ENCODE measurements at regions not wholly inside any gene's neighbourhood (a gene's known extent, or its start where the extent isn't known, plus 50 kb on each side); places are given as distances from the start of the nearest gene placed in this dataset.

DNA sequence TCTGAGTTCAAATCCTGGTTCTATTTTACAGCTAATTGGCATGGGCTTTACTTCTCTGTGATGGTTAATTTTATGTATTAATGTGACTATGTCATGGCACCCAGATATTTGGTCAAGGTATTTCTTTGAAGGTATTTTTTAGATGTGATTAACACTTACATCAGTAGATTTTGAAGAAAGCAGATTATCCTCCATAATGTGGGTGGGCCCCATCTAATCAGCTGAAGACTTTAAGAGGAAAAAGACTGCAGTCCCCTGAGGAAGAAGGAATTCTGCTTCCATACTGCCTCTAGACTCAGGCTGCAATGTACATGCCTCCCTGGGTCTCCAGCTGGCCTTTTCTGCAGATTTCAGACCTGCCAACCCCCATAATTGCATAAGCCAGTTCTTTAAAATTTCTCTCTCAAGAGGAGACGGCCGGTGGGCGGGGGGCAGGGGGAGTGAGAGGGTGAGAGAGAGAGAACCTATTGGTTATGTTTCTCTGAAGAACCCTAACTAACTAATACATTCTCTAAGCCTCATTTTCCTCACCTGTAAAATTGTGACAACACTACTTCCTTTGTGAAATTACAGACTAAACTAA lies 338.2 kb upstream of the PRDM1 start:
- H3K27ac ChIP-seq (ENCODE audit: low read depth, low read length): no peak overlapping the region
- H3K27me3 ChIP-seq (ENCODE audit: insufficient read depth, low read length): no peaks in the 10 kb centered on the region
- no peaks in the 10 kb centered on the region for H3K79me2 ChIP-seq (ENCODE audit: control insufficient read depth, insufficient read depth, low read length, unreplicated experiment)

DNA sequence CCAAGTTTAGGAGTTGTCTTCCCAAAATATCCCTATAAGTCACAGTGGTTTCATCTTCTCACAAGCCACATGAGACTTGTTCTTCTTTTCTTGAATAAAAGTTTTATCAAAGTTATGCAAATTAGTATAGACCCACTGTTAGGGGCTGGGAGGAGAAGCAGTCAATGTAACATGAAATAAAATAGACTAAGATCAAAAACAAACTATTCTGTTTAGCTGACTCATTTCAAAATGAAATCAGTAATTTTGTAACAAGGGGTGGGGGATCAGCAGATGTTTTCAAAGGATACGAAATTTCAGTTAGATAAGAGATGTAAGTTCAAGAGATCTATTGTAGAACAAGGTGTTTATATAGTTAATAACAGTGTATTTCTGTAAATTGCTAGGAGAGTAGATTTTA lies 339.6 kb upstream of the PRDM1 start:
- no peaks in the 10 kb centered on the region for H3K79me2 ChIP-seq (ENCODE audit: control insufficient read depth, insufficient read depth, low read length, unreplicated experiment)
- H3K27me3 ChIP-seq (ENCODE audit: insufficient read depth, low read length): no peaks in the 10 kb centered on the region; the same call in 1 of the 2 replicates
- no peak overlapping the region for H3K27ac ChIP-seq (ENCODE audit: low read depth, low read length)
- H3K4me3 ChIP-seq (ENCODE audit: low read depth, low read length): no peak overlapping the region
- H3K36me3 ChIP-seq (ENCODE audit: insufficient read depth, low read length): no peaks in the 10 kb centered on the region
- no peak overlapping the region for H2AFZ ChIP-seq (ENCODE audit: low read length, unreplicated experiment)
- no peaks in the 10 kb centered on the region for H3K4me1 ChIP-seq (ENCODE audit: control insufficient read depth, insufficient read depth, low read length, unreplicated experiment)

More for the DNA sequence above, 338.2 kb upstream of the PRDM1 start:
- H3K36me3 ChIP-seq (ENCODE audit: insufficient read depth, low read length): no peaks in the 10 kb centered on the region
- H3K4me1 ChIP-seq (ENCODE audit: control insufficient read depth, insufficient read depth, low read length, unreplicated experiment): no peaks in the 10 kb centered on the region
- no peak overlapping the region for H2AFZ ChIP-seq (ENCODE audit: low read length, unreplicated experiment)
- H3K4me3 ChIP-seq (ENCODE audit: low read depth, low read length): no peak overlapping the region

DNA sequence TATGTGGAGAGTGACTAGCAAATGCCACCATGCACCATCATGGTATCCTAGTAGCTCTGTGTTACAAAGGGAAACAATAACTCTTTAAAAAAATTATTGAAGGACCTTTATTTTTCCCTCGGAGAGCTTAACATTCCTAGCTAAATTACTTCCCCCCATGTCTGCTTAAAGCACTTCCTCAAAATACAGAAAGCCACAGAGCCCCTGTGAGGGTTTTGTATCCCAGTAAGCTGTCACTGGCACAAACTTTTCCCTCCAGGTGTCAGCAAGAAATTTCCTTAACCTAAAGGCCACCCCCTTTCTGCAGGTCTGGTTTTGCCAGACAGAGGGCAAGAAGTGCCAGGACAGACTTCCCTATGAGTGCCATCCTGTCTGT lies 340.0 kb upstream of the PRDM1 start:
- H3K36me3 ChIP-seq (ENCODE audit: insufficient read depth, low read length): no peaks in the 10 kb centered on the region
- no peaks in the 10 kb centered on the region for H3K4me1 ChIP-seq (ENCODE audit: control insufficient read depth, insufficient read depth, low read length, unreplicated experiment)
- H3K4me3 ChIP-seq (ENCODE audit: low read depth, low read length): no peak overlapping the region
- no peaks in the 10 kb centered on the region; the same call in 1 of the 2 replicates for H3K27me3 ChIP-seq (ENCODE audit: insufficient read depth, low read length)
- H2AFZ ChIP-seq (ENCODE audit: low read length, unreplicated experiment): no peak overlapping the region
- H3K27ac ChIP-seq (ENCODE audit: low read depth, low read length): no peak overlapping the region
- no peaks in the 10 kb centered on the region for H3K79me2 ChIP-seq (ENCODE audit: control insufficient read depth, insufficient read depth, low read length, unreplicated experiment)

DNA sequence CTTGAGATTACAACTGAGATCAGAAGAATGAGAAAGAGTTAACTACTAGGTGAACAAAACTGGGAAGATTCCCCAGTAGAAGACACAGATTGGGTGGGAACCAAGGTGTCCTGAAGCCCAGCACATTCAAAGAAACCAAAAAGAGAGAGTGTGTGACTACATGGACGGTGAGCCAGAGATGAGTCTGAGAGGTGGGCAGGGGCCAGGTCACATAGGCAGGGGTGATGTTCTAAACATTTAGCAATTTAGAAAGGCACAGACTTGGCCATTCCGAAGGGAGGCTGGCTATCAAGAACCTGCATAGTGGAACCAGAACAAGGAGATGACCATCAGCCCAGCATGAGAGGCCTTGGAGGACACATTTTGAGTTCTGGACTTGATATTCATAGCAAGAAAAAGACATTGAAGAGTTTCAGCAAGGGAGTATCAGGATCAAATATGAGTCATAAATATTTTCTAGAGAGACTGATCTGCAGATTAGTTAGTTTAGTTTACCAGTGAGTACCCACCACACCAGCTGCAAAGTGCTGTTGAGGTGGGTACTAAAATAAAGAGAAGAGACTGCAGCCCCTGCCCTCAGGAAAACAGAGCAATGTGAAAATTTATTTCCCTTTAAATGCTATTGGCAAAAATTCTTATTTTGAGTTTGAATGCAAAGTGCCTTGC lies 340.5 kb upstream of the PRDM1 start:
- no peaks in the 10 kb centered on the region; the same call in 1 of the 2 replicates for H3K27me3 ChIP-seq (ENCODE audit: insufficient read depth, low read length)
- H3K27ac ChIP-seq (ENCODE audit: low read depth, low read length): no peak overlapping the region
- no peaks in the 10 kb centered on the region for H3K4me1 ChIP-seq (ENCODE audit: control insufficient read depth, insufficient read depth, low read length, unreplicated experiment)
- H3K79me2 ChIP-seq (ENCODE audit: control insufficient read depth, insufficient read depth, low read length, unreplicated experiment): no peaks in the 10 kb centered on the region
- H3K36me3 ChIP-seq (ENCODE audit: insufficient read depth, low read length): no peaks in the 10 kb centered on the region
- H3K4me3 ChIP-seq (ENCODE audit: low read depth, low read length): no peak overlapping the region
- H2AFZ ChIP-seq (ENCODE audit: low read length, unreplicated experiment): no peak overlapping the region

DNA sequence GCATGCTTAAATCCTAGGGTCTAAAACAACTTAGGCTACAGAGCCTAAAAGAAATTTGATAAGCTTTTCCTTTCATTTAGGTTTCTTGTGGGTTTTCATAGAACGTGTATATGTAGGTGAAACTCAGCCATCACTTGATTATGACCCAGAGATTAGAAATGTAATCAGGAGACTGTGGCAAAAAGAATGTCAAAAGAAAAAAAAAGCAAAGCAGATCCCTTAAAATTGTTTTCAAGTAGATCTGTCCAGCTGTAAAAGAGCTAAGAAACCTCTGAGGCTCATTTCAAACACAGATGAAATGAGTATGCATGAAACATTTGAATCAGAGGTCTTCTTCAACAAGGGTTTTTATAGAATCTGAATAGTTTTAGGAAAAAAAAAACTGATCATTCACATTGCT lies 341.3 kb upstream of the PRDM1 start:
- no peak overlapping the region for H3K27ac ChIP-seq (ENCODE audit: low read depth, low read length)
- no peaks in the 10 kb centered on the region for H3K36me3 ChIP-seq (ENCODE audit: insufficient read depth, low read length)
- no peak overlapping the region for H3K4me3 ChIP-seq (ENCODE audit: low read depth, low read length)
- no peaks in the 10 kb centered on the region for H3K79me2 ChIP-seq (ENCODE audit: control insufficient read depth, insufficient read depth, low read length, unreplicated experiment)
- no peaks in the 10 kb centered on the region for H3K4me1 ChIP-seq (ENCODE audit: control insufficient read depth, insufficient read depth, low read length, unreplicated experiment)
- H2AFZ ChIP-seq (ENCODE audit: low read length, unreplicated experiment): no peak overlapping the region
- no peaks in the 10 kb centered on the region; the same call in 1 of the 2 replicates for H3K27me3 ChIP-seq (ENCODE audit: insufficient read depth, low read length)

DNA sequence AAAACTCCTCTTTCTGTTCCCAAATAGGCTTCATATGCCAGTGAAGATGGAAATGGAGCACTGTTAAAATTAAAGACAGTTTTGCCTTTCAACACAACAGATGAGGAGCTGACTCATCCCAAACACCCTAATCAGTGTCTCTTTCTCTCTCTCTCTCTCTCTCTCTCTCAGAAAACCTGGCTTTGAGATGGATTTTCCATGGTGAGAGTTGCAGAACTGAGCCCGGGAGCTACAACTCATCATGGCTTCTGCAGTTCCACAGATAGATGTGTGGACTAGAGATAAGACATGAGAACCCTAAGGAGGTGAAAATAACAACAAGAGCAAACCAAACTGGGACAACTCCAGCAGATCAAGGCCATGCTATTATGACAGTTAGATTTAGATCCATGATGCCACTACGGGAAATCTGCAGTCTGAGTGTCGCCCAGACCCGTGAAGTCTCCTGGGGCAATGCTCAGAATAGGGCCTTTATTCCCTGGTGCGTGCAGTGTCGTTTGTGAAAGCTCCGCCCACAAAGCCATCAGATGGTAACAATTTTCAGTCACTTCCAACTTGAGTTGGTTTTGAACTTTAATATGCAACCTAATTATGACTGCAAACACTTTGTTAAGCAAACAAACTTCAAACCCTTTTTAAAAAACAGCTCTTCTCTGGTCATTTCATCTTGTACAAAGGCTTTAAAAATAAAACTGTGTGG lies 338.2 kb upstream of the PREP start:
- H3K27me3 ChIP-seq (ENCODE audit: insufficient read depth, low read length): no peaks in the 10 kb centered on the region; the same call in 1 of the 2 replicates
- no peaks in the 10 kb centered on the region for H3K4me1 ChIP-seq (ENCODE audit: control insufficient read depth, insufficient read depth, low read length, unreplicated experiment)
- no peak overlapping the region for H2AFZ ChIP-seq (ENCODE audit: low read length, unreplicated experiment)
- no peaks in the 10 kb centered on the region for H3K79me2 ChIP-seq (ENCODE audit: control insufficient read depth, insufficient read depth, low read length, unreplicated experiment)
- no peak overlapping the region for H3K4me3 ChIP-seq (ENCODE audit: low read depth, low read length)
- no peak overlapping the region for H3K27ac ChIP-seq (ENCODE audit: low read depth, low read length)
- H3K36me3 ChIP-seq (ENCODE audit: insufficient read depth, low read length): no peaks in the 10 kb centered on the region

DNA sequence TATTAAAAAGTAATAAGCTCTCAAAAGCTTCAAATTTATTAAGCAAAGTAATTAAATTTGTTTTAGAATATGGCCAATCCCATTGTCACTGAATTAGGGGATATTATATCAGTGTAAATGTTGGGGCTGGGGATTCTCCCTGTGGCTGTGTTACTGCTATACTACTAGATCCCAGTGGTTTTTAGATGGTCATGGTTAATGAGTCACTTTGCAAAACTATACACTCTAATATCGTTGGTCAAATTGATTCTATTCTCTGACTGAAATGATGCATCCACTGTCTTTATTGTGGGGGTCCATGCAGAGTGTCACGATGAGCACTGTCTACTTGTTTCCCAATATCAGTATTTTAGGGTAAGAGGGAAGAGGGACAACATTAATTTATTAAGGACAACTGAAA lies 336.9 kb upstream of the PREP start:
- Histone ChIP-seq H3K27ac (ENCODE audit: low read depth, low read length) (no peak overlapping the region), H3K79me2 (ENCODE audit: control insufficient read depth, insufficient read depth, low read length, unreplicated experiment) (no peaks in the 10 kb centered on the region), H2AFZ (ENCODE audit: low read length, unreplicated experiment) (no peak overlapping the region), H3K4me1 (ENCODE audit: control insufficient read depth, insufficient read depth, low read length, unreplicated experiment) (no peaks in the 10 kb centered on the region), H3K4me3 (ENCODE audit: low read depth, low read length) (no peak overlapping the region), H3K27me3 (ENCODE audit: insufficient read depth, low read length) (no peaks in the 10 kb centered on the region; the same call in 1 of the 2 replicates), H3K36me3 (ENCODE audit: insufficient read depth, low read length) (no peaks in the 10 kb centered on the region)

DNA sequence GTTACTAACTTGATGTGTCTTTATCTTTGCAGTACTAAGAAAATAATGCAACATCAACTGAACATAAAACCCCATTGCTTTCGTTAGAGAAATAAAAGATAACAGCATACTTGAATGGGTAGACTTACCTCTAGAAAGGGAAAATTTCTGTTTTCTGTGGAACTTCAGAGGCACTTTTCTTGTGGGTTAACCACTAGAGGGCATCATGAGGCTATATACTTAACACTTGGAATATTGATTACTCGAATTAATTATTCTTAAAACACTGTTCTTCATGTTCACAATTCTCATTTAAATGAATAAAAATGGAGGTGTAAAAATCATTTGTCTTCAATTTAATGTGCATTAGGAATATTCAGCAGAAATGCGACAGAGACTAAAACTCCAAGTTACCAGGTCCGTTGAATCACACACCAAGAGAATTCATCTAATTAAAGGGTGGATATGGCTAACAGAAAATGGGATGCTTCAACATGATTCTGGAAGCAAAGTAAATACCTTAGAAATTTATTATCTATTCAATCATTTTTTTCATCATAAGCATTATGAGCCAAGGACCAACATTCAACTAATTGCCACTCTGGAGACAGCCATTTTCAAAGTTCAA lies 330.8 kb upstream of the PREP start:
- Histone ChIP-seq H3K4me1 (ENCODE audit: control insufficient read depth, insufficient read depth, low read length, unreplicated experiment) (no peaks in the 10 kb centered on the region), H2AFZ (ENCODE audit: low read length, unreplicated experiment) (no peak overlapping the region), H3K79me2 (ENCODE audit: control insufficient read depth, insufficient read depth, low read length, unreplicated experiment) (no peaks in the 10 kb centered on the region), H3K36me3 (ENCODE audit: insufficient read depth, low read length) (no peaks in the 10 kb centered on the region), H3K4me3 (ENCODE audit: low read depth, low read length) (no peak overlapping the region), H3K27me3 (ENCODE audit: insufficient read depth, low read length) (no peaks in the 10 kb centered on the region), H3K27ac (ENCODE audit: low read depth, low read length) (no peak overlapping the region)

DNA sequence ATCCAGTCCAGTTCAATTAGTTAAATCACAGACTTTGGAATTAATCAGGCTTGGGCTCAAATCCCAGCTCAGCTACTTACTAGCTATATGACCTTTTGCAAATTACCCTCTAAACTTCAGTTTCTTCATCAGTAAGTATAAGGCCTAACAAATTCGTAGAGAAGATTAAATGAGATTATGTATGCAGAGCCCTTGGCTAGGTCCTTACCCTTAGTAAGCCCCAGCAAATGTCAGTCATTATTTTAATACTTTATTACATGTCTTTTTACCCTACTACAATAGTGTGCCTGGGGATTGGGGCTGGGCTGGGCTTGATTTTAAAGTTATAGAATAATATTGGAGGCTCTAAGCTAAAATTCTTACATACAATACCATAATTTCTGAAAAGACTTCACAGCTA lies 326.1 kb upstream of the PREP start:
- Histone ChIP-seq H3K27me3 (ENCODE audit: insufficient read depth, low read length) (no peaks in the 10 kb centered on the region), H3K4me3 (ENCODE audit: low read depth, low read length) (no peak overlapping the region), H2AFZ (ENCODE audit: low read length, unreplicated experiment) (no peak overlapping the region), H3K79me2 (ENCODE audit: control insufficient read depth, insufficient read depth, low read length, unreplicated experiment) (no peaks in the 10 kb centered on the region), H3K4me1 (ENCODE audit: control insufficient read depth, insufficient read depth, low read length, unreplicated experiment) (no peaks in the 10 kb centered on the region), H3K36me3 (ENCODE audit: insufficient read depth, low read length) (no peaks in the 10 kb centered on the region), H3K27ac (ENCODE audit: low read depth, low read length) (no peak overlapping the region)

DNA sequence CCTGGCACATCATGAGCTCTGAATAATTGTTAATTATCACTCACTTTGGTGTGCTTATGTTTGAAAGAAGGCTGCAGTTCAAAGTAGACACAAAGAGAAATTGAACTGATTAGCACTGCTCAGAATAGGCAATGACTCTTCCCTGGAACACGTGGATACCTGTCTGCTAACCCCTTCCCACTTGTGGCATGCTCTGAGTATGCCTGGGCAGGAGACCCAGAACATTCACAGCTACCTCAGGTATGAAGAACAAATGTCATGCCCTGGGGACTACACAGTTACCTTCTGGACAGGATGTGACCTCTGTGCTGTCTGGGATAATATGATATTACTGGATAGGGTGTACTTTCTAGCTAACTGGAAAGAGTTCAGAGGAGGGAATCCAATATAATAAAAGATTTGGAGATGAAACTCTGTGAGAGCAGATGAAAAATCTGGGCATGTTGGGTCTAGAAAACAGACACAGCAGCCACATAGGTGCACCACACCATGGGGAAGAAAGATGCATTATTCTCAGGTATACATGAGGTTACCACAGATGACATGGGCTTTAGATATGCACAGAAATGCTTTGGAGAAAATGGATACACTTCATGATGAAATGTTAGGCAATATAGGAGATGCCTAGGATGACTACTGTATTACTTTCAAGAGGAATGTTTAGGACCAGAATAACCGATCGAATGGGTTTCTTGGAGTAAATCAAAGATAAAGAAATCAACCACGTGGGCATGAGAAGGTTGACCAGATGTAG lies 324.2 kb upstream of the PREP start:
- no peaks in the 10 kb centered on the region for H3K79me2 ChIP-seq (ENCODE audit: control insufficient read depth, insufficient read depth, low read length, unreplicated experiment)
- H3K27me3 ChIP-seq (ENCODE audit: insufficient read depth, low read length): no peaks in the 10 kb centered on the region
- H3K4me1 ChIP-seq (ENCODE audit: control insufficient read depth, insufficient read depth, low read length, unreplicated experiment): no peaks in the 10 kb centered on the region
- H3K36me3 ChIP-seq (ENCODE audit: insufficient read depth, low read length): no peaks in the 10 kb centered on the region
- no peak overlapping the region for H3K4me3 ChIP-seq (ENCODE audit: low read depth, low read length)
- no peak overlapping the region for H3K27ac ChIP-seq (ENCODE audit: low read depth, low read length)
- H2AFZ ChIP-seq (ENCODE audit: low read length, unreplicated experiment): no peak overlapping the region
